GM12892 (cell line): ENCODE measurements at regions not wholly inside any gene's neighbourhood (a gene's known extent, or its start where the extent isn't known, plus 50 kb on each side); places are given as distances from the start of the nearest gene placed in this dataset.

Experiments used
- POLR2A ChIP-seq: IDR thresholded peaks from 2 replicates; pipeline ENCODE4 v1.6.1; 2011; ENCODE audit warnings: low read depth, low read length, control low read depth
- POLR2AphosphoS5 ChIP-seq: IDR thresholded peaks from 2 replicates; pipeline ENCODE4 v1.6.1; 2011; ENCODE audit warnings: low read depth, low read length, control low read depth

DNA sequence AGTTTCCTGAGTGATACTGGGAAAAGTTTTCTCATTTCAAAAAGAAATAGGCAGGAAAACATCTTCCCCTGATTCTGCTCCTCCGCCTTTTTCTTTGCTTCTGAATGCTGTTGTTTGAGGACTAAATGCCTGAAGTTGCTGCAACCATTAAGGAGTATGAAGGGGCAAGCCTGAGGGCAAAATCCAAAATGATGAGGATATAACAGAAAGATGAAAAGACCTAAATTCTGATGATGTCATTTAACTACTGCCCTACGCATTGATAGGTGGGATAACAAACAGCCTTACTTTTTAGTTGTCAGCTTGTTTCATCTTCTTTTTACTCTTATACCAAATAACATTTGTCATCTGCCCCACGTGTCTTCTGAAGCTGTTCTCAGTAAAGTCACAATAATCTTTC lies 474.6 kb upstream of the MMS22L start:
- TF ChIP-seq POLR2A (no peak), POLR2AphosphoS5 (no peak)
